K562 (cell line): ENCODE measurements at regions not wholly inside any gene's neighbourhood (a gene's known extent, or its start where the extent isn't known, plus 50 kb on each side); places are given as distances from the start of the nearest gene placed in this dataset.

Experiments used
- CLOCK ChIP-seq: fragments of 250-450 bp; sonication (Bioruptor Pico); IDR thresholded peaks from 2 replicates; pipeline ENCODE4 v1.4.0; 2020; ENCODE audit warnings: mild to moderate bottlenecking, moderate library complexity, borderline replicate concordance
- HBP1 ChIP-seq: fragments of 450-650 bp; formaldehyde crosslinking; IDR thresholded peaks from 2 replicates; pipeline ENCODE4 v1.4.0; 2022; ENCODE audit warnings: missing genetic modification characterization
- JUN ChIP-seq, 2 experiments: sonication (generic) in 1 of 2; formaldehyde crosslinking in 1 of 2; IDR thresholded peaks; 2 replicates each; pipeline versions ENCODE4 v1.6.1 to v1.8.0; 2012 to 2022; ENCODE audit warnings: borderline replicate concordance in 2 of 2, mild to moderate bottlenecking in 2 of 2, improper control_type of control experiment in 1 of 2, low read depth in 1 of 2, low read length in 1 of 2, missing genetic modification reagents in 1 of 2
- NR1H2 ChIP-seq: sonication (generic); formaldehyde crosslinking; IDR thresholded peaks from 2 replicates; pipeline ENCODE4 v1.4.0; 2020; ENCODE audit warnings: mild to moderate bottlenecking, missing genetic modification reagents
- SAP30 ChIP-seq: fragments of 200-600 bp; sonication (generic); IDR thresholded peaks from 2 replicates; pipeline ENCODE4 v1.6.1; 2012; ENCODE audit warnings: borderline replicate concordance, low read depth, mild to moderate bottlenecking, moderate library complexity, low read length, control low read depth, inconsistent platforms; ENCODE audit not compliant: insufficient read depth, poor library complexity, severe bottlenecking
- SREBF2 ChIP-seq: sonication (generic); formaldehyde crosslinking; IDR thresholded peaks from 2 replicates; pipeline ENCODE4 v1.4.0; 2020; ENCODE audit warnings: mild to moderate bottlenecking, missing genetic modification reagents
- USF2 ChIP-seq: sonication (generic); formaldehyde crosslinking; IDR thresholded peaks from 2 replicates; pipeline ENCODE4 v1.5.0; 2020; ENCODE audit warnings: missing genetic modification reagents
- ZNF12 ChIP-seq: sonication (generic); formaldehyde crosslinking; IDR thresholded peaks from 2 replicates; pipeline ENCODE4 v1.4.0; 2020; ENCODE audit warnings: mild to moderate bottlenecking, missing genetic modification reagents
- ZNF174 ChIP-seq: fragments of 250-450 bp; sonication (Bioruptor Pico); IDR thresholded peaks from 2 replicates; pipeline ENCODE4 v1.4.0; 2020; ENCODE audit warnings: mild to moderate bottlenecking

- TF ChIP-seq ZNF174 (CRISPR knock-in tag) = no peak
- no peak for TF ChIP-seq USF2 (CRISPR knock-in tag)
- TF ChIP-seq CLOCK = no peak
- TF ChIP-seq JUN (IDR thresholded peaks at IDR 0.05; ENCODE audit: borderline replicate concordance, low read depth, low read length) = no peak
- no peak for TF ChIP-seq JUN (CRISPR knock-in tag; IDR thresholded peaks at IDR 0.05; ENCODE audit: borderline replicate concordance)
- TF ChIP-seq SREBF2 (CRISPR knock-in tag) = no peak
- TF ChIP-seq HBP1 (CRISPR knock-in tag) = no peak
- no peak for TF ChIP-seq ZNF12 (CRISPR knock-in tag)
- TF ChIP-seq NR1H2 (CRISPR knock-in tag) = no peak
- no peak for TF ChIP-seq SAP30
- TF ChIP-seq, all 486 proteins: peak for 0
These were observed 243.6 kb downstream of the SKIDA1 start (continued) for GRCh38 chr10:21281765-21282484.
